ENCODE measurements at regions not wholly inside any gene's neighbourhood (a gene's known extent, or its start where the extent isn't known, plus 50 kb on each side); places are given as distances from the start of the nearest gene placed in this dataset.

DNA sequence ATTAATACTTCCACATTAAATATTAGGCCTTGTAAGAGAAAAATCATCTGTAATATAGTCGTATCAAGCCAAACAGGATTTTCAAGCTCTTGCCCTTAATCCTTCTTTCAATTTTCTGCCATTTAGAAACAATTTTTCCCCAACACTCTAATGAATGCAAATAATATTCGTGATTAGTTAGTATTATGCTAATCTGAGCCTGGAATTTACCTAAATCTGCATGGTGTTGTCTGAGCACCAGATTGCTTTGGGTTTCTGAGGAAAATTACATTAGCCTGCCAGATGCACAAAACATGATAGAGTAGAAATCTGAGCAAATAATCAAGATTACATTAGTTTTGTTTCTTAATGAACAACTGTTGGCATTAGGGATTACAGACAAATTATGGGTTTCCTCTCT is 176.6 kb downstream of the ZDHHC21 start:
- Mint-ChIP-seq H3K36me3 (ENCODE audit: insufficient read depth in 1 of 3, low read depth in 3 of 3) (no peaks in the 10 kb centered on the region; a peak in 1 of 7 replicates), H3K4me3 (no peak overlapping the region), H3K27ac (peak overlapping the region in 2 of 3 experiments; percentile 81; a peak in 4 of 7 replicates), H3K4me1 (peaks cover 27 to 29% of the 10 kb centered on the region in 2 experiments), H3K9me3 (no peaks in the 10 kb centered on the region), H3K27me3 (ENCODE audit: low read depth) (no peaks in the 10 kb centered on the region)
- H3K18ac ChIP-seq (ENCODE audit: insufficient read length, low read depth, low read length), result no peak overlapping the region
- H3K9ac ChIP-seq (ENCODE audit: extremely low read depth, insufficient read length, low read length), result no peak overlapping the region
- WGBS (ENCODE audit: extremely low coverage, insufficient read length, low lambda C conversion rate), result no CpG with 5 or more reads among the region's 2 CpGs
- H4K20me1 ChIP-seq (ENCODE audit: control insufficient read depth, insufficient read depth, insufficient read length), result no peaks in the 10 kb centered on the region
- TF ChIP-seq, protein P1, sequence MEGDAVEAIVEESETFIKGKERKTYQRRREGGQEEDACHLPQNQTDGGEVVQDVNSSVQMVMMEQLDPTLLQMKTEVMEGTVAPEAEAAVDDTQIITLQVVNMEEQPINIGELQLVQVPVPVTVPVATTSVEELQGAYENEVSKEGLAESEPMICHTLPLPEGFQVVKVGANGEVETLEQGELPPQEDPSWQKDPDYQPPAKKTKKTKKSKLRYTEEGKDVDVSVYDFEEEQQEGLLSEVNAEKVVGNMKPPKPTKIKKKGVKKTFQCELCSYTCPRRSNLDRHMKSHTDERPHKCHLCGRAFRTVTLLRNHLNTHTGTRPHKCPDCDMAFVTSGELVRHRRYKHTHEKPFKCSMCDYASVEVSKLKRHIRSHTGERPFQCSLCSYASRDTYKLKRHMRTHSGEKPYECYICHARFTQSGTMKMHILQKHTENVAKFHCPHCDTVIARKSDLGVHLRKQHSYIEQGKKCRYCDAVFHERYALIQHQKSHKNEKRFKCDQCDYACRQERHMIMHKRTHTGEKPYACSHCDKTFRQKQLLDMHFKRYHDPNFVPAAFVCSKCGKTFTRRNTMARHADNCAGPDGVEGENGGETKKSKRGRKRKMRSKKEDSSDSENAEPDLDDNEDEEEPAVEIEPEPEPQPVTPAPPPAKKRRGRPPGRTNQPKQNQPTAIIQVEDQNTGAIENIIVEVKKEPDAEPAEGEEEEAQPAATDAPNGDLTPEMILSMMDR (conservative IDR thresholded peaks at IDR 0.05), result no peak
- H3K23ac ChIP-seq (ENCODE audit: insufficient read length, low read depth, low read length), result no peak overlapping the region
- H3K27ac ChIP-seq (ENCODE audit: insufficient read length, low read depth, low read length), result no peak overlapping the region
- H4K5ac ChIP-seq (ENCODE audit: insufficient read length, low read depth, low read length), result no peak overlapping the region
- H3K4ac ChIP-seq (ENCODE audit: low read depth, low read length), result no peak overlapping the region
- H2BK5ac ChIP-seq (ENCODE audit: insufficient read length, low read length), result no peak overlapping the region
- no peaks in the 10 kb centered on the region for H3K27me3 ChIP-seq (ENCODE audit: insufficient read depth, low read length)
- no peak overlapping the region for H2AK5ac ChIP-seq (ENCODE audit: insufficient read length, low read length)
- H4K8ac ChIP-seq (replicated peaks; ENCODE audit: insufficient read length, low read depth, low read length), result no peak overlapping the region
- no peak overlapping the region for H2BK120ac ChIP-seq (ENCODE audit: low read depth, low read length, poor library complexity, severe bottlenecking)
- no peak overlapping the region for H3K14ac ChIP-seq (ENCODE audit: insufficient read depth, low read length)
- no peak overlapping the region for H3K56ac ChIP-seq (ENCODE audit: insufficient read length, low read depth, low read length)
- H3T11ph ChIP-seq (ENCODE audit: low read length), result no peak overlapping the region
- no peaks in the 10 kb centered on the region for H3K79me1 ChIP-seq (ENCODE audit: insufficient read depth, low read depth, low read length, poor library complexity, severe bottlenecking)
- no peaks in the 10 kb centered on the region for H3K79me2 ChIP-seq (ENCODE audit: insufficient read depth, low read length)
- no peak overlapping the region for H2BK20ac ChIP-seq (ENCODE audit: low read depth, low read length, poor library complexity, severe bottlenecking)
- no peak overlapping the region for H2AFZ ChIP-seq (ENCODE audit: low read length)
- peaks cover 14% of the 10 kb centered on the region; the same call in 1 of the 2 replicates for H3K4me1 ChIP-seq (ENCODE audit: insufficient read depth, low read length)
- H2BK15ac ChIP-seq (ENCODE audit: low read depth, low read length), result no peak overlapping the region
- no peak overlapping the region for H2BK12ac ChIP-seq (ENCODE audit: insufficient read length, low read depth, low read length)
- no peaks in the 10 kb centered on the region for H3K23me2 ChIP-seq (ENCODE audit: insufficient read length, low read depth, low read length, poor library complexity, severe bottlenecking)
- no peaks in the 10 kb centered on the region for H3K9me3 ChIP-seq (ENCODE audit: control insufficient read depth, low read depth, low read length)
- no peak overlapping the region for H3K4me2 ChIP-seq (ENCODE audit: insufficient read depth, insufficient read length, low read length)
- no peak overlapping the region for H4K91ac ChIP-seq (ENCODE audit: insufficient read length, low read depth, low read length)
- no peak for DNase-seq
